Activated CD4-positive, CD25-positive, alpha-beta regulatory T cell treated with anti-CD3 and anti-CD28 coated beads, Interleukin-2, amount 50 U/mL, for 24 hours (primary cell): ENCODE measurements at regions not wholly inside any gene's neighbourhood (a gene's known extent, or its start where the extent isn't known, plus 50 kb on each side); places are given as distances from the start of the nearest gene placed in this dataset.

Source experiments
- ATAC-seq, 2 donors: fragments of 150-1000 bp; cut with Tn5 transposase; one replicate each; pipeline ENCODE4 v1.10.0; 2021; ENCODE audit warnings: mild to moderate bottlenecking in 1 of 2, moderate library complexity in 1 of 2

DNA sequence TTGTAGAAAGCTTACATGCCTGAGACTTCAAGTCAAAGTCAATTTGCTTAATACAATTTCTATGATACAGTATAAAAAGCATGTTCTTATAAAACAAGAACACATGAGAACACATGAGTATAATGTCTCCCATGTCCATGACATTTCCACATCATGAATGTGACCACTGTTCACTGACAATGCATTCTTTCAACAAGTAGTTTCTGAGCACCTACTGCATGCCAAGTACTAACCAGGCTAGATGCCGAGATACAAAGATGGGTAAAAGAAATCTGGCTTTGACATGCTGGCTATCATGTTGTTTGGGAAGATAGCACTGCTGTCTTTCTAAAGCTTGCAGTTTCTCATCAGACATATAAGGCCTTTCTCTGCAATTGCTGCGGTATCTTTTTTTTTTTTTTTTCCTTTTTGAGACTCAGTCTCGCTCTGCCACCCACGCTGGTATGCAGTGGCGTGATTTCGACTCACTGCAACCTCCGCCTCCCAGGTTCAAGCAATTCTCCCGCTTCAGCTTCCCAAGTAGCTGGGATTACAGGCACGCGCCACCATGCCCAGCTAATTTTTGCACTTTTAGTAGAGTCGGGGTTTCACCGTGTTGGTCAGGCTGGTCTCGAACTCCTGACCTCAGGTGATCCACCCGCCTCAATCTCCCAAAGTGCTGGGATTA lies 123.6 kb upstream of the DST start:
- no peak for ATAC-seq

DNA sequence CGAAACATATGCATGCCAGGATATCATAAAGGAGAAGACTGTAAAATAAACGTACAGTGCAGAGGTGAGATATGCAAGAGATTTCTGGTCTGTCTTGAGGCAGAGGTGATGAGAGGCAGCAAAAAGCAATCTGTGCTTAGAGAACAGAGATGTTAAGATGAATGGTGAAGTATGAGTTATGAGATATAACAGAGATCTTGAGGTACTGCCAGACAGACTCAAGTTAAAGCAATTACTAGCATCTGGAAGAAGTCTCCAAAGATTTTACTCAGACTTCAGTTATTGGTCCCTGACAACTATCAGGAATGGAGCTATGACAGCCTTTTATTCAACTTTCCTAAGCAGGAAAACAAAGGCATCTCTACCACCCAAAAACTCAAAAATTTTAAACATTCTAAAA lies 122.8 kb upstream of the DST start:
- no peak for ATAC-seq

DNA sequence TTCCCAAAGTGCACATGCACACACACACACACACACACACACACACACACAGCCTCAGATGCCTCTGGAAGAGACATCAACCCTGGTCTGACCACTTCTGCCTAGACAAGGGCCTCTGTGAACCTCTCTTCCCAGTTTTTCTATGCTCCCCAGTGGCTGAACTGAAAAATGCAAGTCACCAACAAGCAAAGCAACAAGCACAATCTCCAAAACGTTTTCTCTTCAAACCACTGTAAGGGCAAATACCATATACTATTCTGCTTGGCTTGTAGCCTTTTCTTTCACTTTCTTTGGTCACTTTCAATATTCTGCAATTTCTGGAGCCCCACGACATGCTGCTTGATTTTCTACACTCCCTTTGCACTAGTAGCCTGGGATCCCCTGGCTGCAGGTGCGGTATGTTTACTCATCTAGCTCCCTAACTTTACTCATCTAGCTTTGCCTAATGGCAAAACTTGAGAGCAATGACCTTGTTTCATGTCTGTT lies 121.4 kb upstream of the DST start:
- no peak for ATAC-seq

DNA sequence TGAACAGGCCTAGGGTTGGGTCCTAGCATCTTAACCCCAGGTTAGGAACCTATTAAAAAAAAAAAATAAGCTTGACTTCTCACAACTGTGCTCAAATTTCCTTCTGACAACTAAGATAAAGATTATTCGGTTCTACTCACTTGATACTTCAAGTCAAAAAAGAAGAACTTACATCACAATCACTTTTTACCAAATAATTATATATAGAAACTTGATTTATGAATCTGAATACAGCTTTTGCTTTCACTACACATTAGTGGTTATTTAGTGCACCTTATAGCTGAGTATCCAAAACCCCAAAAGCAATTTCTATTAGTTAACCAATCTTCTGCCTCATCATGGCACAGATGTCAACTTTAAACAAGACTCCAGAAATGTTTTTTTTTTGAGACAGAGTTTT lies 119.0 kb upstream of the DST start:
- no peak for ATAC-seq

DNA sequence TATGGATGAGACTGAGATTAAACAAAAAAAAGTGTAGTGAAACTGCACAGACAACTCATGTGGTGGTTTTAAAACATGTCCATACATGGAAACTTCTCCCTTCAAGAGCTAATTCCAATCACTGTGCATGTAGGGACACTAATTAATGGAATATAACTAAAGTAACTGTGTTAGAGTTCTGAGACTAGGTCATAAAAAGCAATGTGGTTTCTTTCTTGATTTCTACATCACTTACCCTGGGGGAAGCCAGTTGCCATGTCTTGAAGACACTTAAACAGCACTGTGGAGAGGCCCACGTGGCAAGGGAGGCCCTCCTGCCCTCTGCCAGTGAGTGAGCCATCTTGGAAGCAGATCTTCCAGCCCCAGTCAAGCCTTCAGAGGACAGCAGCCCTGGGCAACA lies 118.2 kb upstream of the DST start:
- ATAC-seq = no peak

DNA sequence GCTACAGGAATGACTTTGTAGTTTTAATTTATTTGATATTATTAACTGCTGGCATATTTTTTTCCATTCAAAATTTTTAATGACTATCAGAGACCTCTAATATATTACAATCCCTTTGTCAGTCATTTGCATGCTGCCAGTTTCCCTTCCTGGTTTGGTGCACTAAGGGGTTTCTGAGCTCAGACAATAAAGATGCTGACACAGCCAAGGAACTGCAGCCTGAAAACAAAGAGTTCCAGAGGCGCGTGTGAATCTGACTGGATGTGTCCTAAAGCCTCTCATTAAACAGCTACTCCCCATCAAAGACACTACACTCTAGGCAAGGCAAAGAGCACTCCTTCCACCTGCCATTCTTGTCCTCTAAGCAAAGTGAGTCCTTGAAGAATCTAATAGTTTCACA lies 116.8 kb upstream of the DST start:
- no peak for ATAC-seq

DNA sequence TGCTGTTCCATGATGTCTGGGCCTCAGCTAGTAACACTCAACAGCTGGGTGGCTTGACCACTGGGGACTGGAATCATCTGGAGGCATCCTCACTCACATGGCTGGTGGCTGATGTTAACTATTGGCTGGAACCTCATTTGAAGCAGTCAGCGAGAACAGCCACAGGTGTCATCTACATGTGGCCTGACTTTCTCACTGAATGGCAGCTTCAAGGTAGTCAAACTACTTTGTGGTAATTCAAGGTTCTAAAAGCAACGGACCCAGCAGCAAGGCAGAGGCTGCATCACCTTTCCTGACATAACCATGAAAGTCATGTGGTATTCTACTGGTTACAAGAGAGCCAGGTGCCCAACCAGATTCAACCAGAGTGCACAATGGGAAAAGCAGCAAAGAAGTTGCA lies 115.9 kb upstream of the DST start:
- ATAC-seq = no peak

DNA sequence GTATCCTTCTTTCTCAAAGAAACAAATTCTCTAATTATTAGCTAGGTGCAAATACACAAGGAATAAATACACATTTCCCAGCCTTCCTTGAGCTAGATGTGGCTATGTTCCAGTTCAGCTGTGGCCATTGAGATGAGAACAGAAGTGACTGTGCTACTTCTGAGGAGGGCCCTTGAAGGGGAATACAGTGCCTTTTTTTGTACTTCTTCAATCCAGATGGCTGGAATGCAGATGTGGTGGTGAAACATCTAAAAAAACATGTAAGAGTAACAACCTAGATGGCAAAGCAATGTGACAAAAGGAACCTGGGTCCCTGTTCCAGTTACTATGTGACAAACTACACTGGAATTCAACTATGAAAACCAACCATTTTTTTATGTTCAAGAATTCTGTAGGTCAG lies 115.4 kb upstream of the DST start:
- no peak for ATAC-seq

DNA sequence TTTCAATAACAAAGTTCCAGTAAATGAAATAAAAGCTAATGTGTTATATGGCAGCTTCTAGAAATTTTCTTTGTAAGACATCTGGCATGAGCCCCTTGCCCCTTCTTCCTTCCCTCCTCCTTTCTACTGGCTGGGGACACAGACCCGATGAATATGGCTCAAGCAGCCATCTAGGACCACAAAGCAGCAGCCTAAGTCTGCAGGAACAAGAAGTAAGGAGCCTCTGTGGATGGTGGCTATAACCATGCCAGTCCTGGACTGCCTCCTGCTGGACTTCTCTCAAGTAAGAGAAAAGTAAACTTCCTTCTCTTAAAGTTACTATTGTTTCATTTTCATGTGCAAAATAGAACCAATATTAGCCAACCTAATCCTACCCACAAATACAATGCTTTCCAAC lies 114.9 kb upstream of the DST start:
- no peak for ATAC-seq

DNA sequence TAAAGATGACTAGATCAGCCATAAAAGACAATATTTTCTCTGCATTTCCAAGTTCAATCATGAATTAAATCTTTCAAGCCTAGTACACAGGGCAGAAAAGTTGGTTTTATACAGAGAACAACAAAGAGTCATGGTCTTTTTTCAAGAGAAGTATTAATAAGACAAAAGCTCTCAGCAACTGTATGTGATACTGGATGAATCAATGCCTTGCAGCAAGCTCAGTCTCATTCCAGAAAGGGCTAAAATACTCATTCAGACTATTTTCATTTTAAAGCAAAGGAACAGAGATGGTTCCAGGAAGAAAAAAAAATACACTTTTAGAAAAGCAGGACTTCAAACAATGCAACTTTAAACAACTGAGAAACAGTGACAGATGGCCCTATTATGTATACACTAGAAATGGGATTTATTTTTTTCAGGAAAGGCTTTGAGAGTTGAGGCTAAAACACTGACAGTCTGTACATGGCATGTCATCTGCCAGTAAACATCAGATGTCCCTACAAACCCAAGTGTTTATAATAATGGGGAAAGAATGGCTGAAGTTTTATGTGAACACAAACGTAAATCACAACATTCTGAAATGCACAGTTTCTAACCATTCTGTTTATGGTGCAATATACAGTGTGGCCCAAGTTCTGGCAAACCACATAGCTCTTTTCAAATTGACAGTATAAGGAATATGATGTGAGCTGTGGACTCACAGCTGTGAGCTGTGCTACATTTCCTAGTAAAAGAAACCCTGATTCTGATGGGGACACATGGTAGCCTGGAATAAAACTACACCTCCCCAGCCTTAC lies 114.3 kb upstream of the DST start:
- no peak for ATAC-seq

DNA sequence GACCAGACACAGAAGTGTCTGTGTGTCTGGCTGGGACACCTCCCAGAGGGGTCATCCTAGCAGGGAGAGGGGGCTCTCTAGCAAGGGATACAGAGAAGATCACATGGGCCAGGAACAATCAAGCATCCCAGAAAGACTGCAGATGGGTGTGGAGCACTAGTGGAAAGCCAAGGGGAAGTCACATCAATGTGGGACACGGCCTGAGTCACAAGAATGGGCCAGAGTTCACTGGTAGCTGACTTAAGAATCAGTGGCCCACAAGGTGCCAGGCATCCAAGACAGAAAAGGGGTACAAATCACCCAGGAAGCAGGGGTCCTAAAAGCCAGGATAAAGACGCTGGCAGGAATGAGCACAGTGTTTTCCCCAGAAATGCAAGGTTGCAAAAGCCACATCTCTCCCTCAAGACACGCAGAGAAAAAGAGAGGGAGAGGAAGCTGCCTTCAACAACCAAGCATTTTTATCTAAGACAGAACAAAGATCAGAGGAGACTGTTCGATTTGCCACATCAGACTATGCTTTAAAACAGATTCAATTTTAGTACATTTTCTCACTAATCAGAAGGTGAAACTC lies 113.6 kb upstream of the DST start:
- ATAC-seq = no peak

DNA sequence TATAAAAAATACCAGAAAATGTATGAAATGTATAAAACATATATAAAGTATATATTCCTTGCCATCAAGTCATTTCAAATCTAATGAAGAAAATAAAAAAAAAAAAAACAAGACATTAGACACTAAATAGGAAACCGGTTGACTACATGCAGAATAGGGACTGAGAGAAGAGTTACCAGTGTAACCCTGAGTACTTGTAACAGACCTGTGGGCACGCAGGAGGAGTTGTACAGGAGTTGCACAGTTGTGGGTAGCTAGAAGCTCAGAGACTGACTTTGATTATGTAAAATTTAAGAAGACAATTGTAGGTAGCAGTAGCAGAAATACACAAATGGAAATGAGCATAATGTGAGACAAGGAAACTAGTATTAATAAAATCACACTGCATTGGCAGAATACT lies 112.4 kb upstream of the DST start:
- ATAC-seq = no peak

DNA sequence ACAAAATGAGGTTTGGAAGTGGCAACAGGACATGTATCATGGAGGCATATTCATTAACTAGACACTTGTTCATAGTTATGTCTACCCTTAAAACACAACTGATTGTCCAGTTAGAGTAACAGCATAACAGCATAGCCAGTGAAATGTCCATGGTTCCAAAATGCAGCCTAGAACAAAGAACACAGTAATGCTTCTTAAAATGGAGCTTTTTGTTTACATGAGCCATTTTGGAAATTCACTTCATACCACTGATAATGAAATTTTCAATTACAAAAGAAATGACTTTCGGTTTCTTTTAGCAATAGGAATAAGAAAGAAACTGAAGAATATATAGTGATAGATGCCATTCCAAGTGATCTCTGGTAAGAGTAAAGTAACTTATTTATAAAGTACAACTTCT lies 111.1 kb upstream of the DST start:
- no peak for ATAC-seq

DNA sequence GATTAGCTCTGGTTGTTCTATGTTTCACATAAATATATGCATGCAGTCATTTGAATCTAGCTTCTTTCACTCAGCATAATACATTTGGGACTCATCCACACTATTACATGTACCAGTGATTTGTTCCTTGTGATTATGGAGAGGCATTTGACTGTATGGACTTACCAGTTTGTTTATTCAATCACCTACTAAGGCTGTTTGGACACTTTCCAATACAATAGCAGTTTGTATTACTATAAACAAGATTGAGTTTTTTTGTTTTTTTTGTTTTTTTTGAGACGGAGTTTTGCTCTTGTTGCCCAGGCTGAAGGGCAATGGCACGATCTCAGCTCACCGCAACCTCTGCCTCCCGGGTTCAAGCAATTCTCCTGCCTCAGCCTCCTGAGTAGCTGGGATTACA lies 109.8 kb upstream of the DST start:
- ATAC-seq = no peak

DNA sequence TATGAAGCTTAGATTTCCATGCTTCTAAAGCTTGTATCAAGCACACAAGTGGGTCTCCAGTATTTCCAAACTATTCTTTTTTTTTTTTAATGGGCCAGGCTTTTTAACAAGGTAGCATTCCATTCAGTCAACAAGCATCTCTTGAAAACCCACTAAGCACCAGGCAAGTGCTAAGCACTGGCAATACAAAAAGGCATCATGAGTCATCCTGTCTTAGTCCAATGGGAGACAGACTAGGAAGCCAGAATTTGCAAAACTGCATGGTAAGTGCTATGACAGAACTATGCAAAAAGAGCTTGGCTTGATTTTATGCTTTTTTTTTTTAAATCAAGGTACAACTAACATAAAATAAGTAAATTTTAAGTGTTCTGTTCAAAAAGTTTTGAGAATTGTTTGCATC lies 109.3 kb upstream of the DST start:
- no peak for ATAC-seq

DNA sequence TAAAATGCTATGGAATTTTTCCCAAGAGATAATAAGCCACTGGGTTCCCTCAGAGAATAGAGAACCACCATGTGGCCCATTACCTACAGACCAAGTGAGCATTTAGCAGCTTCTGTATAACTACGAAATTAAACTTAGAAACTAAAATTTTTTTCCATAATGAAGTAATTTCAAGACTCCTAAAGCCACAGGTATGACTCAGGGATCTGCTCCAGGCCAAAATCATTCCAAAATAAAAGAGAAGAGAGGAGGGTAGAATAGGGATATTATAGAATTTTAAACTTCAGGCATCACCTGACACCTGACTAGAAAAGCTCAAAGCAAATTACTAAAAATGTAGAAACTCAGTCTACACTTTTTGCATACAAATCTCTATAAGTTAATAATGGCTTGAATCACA lies 108.9 kb upstream of the DST start:
- no peak for ATAC-seq

DNA sequence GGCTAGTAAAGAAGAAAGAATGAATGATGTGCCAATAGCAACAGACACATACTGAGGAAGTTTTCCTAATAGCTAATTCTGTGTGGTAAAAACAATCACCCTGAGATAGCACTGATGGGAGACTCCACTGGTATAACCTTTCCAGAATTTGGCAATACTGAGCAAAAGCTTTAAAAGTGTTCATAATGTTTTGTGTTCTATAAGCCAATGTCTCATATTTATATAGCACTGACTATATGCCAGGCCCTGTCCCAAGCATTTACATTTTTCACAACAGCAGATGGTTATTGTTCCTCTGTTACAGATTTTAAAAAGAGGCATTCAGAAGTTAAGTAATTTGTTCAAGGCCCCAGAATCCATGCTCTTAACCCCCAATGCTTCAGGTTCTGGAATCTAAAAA lies 108.0 kb upstream of the DST start:
- no peak for ATAC-seq

DNA sequence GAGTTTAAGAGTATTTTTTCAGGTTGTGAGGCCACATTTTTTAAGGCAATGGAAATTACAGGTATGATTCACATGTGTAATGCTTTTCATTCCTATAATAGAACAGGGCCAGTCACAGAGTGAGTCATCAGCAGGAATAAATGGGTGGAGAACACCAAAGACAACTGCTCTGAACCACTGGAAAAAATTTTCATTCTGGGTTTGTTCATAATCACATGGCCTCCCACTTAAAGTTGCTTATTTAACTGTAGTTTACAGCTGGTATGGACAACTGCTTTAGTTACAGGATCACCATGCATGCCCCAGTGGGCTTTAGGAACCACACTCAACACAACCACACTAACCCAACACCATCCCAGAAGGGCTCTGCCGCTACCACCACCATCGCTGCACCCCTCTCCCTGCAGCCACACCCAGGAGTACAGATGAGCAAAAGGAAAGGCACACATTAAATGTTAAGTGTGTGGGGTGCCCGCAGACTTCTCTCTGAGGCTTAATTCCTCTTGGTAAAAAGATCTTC lies 107.0 kb upstream of the DST start:
- ATAC-seq = no peak

DNA sequence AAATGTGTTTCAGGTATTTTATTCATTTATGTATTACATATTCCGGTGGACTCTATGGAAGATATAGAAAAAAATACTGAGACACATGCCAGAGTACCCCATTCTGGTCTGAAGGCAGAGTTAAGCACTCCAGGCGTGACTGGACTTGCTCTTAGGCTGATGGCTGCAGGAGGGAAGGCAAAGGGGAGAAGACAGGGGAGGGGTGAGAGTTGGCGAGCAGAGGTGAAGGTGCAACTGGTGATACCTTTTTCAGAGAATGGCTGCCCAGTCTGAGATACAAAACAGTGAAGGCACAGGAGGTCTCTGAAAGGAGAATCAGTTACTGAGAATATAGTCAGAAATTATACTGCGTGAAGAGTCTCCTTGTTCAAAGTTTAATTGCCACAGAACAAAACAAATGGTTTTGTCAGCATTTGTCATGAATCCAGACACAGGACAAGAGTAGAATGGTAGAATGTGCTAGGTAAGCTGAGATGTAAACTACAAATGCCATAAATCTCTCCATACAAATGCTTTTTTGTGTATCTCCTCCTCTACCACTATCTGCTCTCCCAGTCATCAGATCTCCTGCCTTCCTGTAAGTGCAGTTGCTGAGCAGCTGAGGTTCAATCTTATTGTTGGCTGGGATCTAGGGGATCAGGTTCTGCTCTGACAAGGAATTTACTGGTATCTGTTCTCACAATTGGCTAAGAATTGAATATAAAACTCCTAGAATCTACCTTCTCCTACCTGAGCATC lies 104.2 kb upstream of the DST start:
- ATAC-seq = no peak

DNA sequence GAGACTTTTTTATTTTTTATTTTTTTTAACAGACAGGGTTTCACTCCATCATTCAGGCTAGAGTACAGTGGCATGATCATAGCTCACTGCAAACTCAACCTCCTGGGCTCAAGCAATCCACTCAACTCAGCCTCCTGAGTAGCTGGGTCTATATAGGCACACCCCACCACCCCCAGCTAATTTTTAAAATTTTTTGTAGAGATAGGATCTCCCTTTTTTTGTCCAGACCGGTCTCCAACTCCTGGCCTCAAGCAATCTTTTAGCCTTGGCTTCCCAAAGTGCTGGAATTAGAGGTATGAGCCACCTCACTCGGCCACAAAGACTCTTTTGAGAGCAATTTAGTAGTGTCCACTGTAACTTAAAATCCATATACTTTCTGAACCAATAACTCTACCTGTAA lies 103.3 kb upstream of the DST start:
- no peak for ATAC-seq

DNA sequence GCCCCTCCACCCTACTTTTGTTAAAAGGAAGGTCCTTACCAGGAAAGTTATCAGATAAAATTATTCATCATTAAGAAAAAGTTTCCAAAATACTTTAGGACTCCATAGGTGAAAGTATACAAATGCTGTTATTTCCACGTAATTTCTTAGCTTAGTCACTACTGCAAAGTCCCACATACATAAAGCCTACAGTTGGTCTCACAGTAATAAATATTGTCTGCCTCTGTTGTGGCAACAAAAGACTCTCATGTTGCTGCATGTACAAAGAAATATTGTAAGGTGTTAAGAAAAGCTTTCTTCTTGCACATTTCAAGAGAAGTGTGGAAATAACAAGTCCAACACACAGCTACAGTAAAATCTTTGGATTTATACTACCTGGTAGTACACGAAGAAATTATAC lies 102.4 kb upstream of the DST start:
- ATAC-seq = no peak

DNA sequence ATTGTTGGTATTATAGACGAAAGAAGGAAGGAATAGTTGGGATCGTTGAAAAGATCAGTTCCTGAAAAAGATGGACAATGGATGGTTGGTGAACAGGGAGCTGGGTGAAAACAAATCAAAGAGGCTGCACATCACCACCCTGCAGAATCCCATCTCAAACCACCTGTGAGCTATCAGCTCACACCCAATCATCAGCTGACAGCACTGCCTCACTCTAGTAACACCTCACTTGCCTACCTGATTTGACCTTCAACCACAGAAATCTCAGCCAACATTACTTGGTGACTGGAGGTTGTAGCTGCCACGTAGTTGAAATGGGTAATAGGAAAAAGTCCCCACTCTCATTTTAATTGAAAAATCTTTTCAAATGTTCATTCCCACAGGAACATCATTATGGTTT lies 101.8 kb upstream of the DST start:
- no peak for ATAC-seq

DNA sequence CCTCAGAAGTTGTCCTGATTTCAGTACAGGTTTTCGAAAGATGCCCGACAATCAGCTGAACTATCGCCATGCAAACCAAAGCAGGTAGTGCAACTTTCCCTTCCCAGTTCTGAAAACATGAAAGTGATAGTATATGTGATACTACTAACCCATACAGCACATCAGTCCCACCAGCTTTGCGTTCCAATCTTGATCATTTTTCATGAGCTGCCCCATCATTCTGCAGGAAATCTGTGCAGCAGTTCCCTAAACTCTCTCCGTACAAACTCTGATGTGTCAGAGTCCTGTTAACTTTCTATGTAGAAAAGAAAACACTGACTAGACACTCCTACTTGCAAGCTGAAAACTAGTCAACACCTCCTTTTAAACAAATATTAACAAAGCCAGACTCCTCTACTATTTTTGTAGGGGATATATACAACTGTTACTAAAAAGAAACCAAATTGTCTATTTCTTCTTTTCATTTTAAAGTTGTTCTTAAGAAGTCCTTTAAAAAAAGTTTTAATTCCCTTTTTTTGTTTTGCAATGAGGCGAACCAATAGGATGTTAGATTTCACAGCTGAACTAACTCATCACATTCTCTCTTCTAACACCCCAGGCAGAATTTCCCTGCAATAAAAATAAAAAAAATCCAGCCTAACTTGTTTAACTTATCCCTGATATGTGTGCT lies 99.6 kb upstream of the DST start:
- no peak for ATAC-seq
